GM12865 (cell line): ENCODE measurements at regions not wholly inside any gene's neighbourhood (a gene's known extent, or its start where the extent isn't known, plus 50 kb on each side); places are given as distances from the start of the nearest gene placed in this dataset.
"Not testable (repeated sequence)": the region's sequence is repeated elsewhere in the genome, so short reads cannot be mapped to it uniquely, and the experiment has no call there.

Experiments used
- DNase-seq: peaks from one replicate; pipeline ENCODE4 v3.0.0; 2010; ENCODE audit warnings: low read depth
- H3K4me3 ChIP-seq: 2 replicates; pipeline ENCODE4 v1.5.1; 2011; ENCODE audit warnings: mild to moderate bottlenecking, low read depth, low read length, control low read depth
- TF ChIP-seq, protein P1 (sequence below): IDR thresholded peaks from 2 replicates; pipeline ENCODE4 v1.5.1; 2011; ENCODE audit warnings: low read length, control low read depth, low read depth, inconsistent platforms; ENCODE audit not compliant: insufficient read depth; ENCODE audit errors: missing control alignments

DNA sequence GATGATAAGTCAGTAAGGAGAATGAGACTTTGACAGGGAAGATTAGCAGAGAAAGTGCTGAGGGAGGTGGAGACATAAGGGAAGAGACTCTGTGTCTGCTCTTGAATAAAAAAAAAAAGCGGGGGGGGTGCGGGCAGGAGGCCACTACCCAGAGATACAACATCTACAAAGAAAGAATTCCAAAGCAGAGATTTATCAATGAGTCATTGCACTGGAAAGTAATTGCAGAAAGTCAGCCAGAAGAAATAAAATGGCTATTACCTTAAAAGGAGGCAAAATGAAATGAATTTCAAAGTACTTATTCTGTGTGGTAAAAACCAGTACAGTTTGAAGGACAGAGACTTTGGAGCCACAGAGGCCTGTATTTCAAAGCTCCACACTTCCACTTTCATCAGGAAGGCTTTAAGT lies 267.1 kb upstream of the PRKD1 start:
- TF ChIP-seq, protein P1, sequence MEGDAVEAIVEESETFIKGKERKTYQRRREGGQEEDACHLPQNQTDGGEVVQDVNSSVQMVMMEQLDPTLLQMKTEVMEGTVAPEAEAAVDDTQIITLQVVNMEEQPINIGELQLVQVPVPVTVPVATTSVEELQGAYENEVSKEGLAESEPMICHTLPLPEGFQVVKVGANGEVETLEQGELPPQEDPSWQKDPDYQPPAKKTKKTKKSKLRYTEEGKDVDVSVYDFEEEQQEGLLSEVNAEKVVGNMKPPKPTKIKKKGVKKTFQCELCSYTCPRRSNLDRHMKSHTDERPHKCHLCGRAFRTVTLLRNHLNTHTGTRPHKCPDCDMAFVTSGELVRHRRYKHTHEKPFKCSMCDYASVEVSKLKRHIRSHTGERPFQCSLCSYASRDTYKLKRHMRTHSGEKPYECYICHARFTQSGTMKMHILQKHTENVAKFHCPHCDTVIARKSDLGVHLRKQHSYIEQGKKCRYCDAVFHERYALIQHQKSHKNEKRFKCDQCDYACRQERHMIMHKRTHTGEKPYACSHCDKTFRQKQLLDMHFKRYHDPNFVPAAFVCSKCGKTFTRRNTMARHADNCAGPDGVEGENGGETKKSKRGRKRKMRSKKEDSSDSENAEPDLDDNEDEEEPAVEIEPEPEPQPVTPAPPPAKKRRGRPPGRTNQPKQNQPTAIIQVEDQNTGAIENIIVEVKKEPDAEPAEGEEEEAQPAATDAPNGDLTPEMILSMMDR = no peak
- no peak for DNase-seq
- H3K4me3 ChIP-seq = no peak overlapping the region

DNA sequence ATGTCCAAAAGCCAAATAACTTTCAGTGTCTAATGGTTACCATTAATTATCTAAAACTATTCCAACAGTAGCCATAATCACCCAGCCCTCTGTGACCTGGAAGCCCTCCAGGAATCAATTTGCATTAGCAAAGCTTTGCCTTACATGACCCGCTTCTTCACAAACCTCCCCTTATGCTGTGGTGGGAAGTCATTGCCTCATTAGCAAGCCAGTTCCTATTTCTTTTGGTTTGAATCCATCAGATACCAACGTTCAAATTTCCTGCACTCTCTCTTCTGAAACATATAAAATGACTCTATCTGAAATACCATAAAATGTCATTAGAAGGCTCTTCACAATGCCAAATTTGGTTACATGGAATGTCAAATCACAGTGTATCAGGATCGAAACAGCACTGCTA lies 268.3 kb upstream of the PRKD1 start:
- no peak for DNase-seq

DNA sequence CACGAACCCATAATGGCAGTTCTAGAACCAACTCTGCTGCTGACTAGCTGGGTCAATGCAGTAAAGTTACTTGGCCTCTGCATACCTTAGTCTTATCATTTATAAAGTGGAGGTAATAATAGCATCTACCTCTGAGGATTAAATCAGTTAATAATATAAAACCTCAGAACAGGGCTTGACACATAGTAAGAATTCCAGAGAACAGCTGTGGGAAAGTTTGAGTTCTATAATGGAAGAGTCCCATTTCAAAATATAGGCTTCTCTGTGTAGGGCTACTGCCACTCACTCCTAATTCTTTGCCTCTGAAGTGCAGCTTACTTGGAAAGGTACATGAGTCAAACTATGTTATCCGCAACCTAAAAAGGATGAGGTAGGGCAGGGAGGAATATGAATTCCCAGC lies 269.2 kb upstream of the PRKD1 start:
- TF ChIP-seq, protein P1 = no peak
- H3K4me3 ChIP-seq = no peak overlapping the region
- DNase-seq = no peak

More for the DNA sequence above, 268.3 kb upstream of the PRKD1 start:
- no peak overlapping the region for H3K4me3 ChIP-seq
- TF ChIP-seq, protein P1 = no peak

DNA sequence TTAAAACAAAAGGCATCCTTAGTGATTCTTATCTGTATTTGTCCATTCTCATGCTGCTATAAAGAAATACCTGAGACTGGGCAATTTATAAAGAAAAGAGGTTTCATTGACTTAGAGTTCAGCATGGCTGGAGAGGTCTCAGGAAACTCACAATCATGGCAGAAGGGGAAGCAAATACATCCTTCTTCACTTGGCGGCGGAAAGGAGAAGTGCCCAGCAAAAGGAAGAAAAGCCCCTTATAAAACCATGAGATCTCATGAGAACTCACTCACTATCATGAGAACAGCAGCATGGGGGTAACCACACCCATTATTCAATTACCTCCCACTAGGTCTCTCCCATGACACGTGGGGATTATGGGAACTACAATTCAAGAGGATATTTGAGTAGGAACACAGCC lies 271.1 kb upstream of the PRKD1 start:
- H3K4me3 ChIP-seq, DNase-seq: not testable (repeated sequence)

DNA sequence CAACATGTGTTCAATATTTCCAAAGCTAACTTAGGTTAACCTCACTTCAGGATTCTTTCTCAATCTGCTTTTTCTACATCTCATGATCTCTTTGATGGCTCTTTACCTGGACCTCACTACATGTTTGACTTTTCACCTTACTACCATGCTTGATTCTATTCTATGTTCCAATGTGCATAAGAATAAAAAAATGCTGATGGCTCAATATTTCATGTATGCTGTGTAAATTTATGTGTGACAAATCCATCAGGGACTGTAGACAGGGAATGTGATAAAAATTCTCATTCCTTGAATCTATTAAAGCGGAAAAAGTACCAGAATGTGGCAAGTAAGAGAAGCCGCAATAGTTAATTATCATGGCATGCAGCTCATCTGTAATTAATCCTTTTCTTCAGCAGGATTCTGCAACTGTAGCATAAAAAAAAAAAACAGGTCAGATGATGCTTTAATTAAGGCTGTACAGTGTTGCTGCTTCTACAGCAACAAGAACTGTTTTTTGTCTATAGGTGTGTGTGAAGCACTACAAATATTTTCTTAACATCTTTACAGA lies 276.9 kb upstream of the PRKD1 start:
- DNase-seq = no peak
- TF ChIP-seq, protein P1 = no peak
- no peak overlapping the region for H3K4me3 ChIP-seq

DNA sequence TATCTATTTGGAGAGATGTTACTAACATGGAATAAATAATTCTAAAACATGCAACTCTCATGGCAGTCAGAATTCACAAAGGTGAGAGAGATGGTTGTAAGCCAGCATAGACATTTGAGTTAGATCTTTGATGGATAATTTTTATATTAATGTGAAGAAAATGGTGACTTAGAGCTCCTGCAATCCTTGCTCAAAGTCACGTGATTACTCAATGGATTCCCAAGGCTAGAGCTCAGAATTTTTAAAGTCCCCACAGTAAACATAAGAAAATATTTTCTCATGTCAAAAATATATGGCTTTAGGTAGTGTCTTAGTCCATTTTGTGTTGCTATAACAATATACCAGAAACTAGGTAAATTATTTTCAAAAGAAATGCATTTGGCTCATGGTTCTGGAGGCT lies 281.5 kb upstream of the PRKD1 start:
- DNase-seq = no peak
- TF ChIP-seq, protein P1 = no peak
- no peak overlapping the region for H3K4me3 ChIP-seq

DNA sequence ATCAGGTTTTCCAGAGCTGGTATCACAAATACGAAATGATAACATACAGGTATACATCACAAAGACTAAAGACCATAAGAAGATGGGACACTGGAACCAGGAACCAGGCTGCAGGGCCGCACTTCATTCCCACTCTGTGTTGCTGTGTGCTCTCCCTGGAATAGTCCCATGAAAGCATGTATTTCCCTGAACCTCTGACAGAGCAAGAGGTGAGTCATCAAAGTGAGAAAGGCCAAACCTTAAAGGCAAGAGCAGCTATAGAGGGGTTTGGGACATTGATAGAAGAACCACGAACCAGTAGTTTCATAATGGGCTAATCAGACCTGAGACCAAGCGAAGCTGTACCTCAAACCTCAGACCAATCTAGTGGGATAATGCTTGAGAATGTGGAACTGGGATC lies 283.0 kb upstream of the PRKD1 start:
- TF ChIP-seq, protein P1 = no peak
- H3K4me3 ChIP-seq = no peak overlapping the region
- DNase-seq = no peak

DNA sequence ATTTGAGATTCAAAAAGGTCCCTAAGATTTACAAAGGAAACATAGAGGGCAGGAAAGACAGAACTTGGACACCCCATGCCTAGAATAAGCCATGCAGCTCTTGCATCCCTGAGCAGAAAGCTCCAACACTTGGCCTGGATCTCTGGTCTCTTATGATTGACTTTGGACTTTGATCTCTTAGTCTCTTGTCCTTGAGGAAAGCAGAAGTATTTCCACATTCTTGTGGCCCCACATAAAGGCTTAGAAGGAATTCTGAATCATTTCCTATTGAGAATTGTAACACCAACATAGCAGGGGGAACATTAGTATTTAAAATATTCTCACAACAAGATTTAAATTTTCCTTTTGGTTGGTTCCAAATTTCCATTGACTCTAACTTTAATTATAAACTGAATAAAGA lies 283.7 kb upstream of the PRKD1 start:
- H3K4me3 ChIP-seq = no peak overlapping the region
- DNase-seq = no peak
- TF ChIP-seq, protein P1 = no peak
